HG03045 (cell line): ENCODE measurements at regions not wholly inside any gene's neighbourhood (a gene's known extent, or its start where the extent isn't known, plus 50 kb on each side); places are given as distances from the start of the nearest gene placed in this dataset.
"Not testable (repeated sequence)": the region's sequence is repeated elsewhere in the genome, so short reads cannot be mapped to it uniquely, and the experiment has no call there.

Experiments used
- ATAC-seq: cut with Tn5 transposase; IDR thresholded peaks from one replicate; pipeline ENCODE4 v1.9.1; 2021; ENCODE audit warnings: mild to moderate bottlenecking, moderate library complexity; ENCODE audit not compliant: unreplicated experiment

DNA sequence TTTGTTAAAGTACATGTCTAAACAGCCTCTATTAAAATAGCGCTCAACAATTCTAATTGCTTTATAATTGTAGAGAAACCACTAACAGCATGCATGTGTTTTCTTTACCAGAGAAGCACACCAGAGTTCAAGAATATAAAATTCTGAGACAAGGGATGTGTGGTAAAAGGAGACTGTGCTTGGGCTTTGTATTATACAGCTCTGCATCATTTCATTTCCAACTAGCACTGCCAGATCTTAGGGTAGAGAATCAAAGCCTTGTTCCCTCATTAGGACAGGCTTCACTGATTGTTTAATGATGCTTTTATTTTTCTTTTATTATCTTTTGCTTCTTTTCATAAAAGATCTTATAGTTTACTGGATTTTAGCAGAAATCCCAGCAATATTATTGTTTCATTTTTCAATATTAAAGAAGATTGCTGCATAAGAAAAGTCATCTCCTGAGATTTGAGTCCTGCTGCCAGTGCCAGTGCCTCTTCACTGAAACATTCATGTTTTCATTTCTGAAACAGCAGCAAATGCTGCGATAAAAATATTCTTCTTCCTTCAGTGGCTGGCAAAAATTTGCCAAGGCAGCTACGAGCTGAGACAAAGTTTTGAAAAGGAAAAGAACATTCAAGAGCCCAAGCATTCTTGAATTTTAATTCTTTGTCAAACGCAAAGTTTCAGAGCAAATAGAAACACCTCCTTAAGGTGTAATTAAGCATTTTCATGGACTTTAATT is 491.0 kb upstream of the PIK3R1 start:
- no peak for ATAC-seq

DNA sequence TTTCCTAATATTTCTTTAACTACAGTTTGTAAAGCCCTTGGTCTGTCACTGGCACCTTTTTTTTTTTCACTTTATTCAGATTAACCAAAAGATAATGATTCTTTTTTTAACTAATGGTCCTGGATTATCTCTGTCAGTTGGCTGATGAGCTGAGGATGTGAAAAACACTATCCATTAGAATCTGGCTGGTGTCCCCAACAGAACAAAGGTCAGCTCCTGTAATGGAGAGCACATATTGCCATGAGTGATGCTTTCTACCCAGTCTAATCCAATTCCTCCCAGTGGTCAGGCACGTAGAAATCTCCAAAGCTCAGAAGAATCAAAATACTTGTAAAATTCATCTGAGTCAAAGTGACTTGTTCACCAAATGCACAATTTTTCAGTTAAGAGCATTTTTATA is 491.7 kb upstream of the PIK3R1 start:
- ATAC-seq = no peak

DNA sequence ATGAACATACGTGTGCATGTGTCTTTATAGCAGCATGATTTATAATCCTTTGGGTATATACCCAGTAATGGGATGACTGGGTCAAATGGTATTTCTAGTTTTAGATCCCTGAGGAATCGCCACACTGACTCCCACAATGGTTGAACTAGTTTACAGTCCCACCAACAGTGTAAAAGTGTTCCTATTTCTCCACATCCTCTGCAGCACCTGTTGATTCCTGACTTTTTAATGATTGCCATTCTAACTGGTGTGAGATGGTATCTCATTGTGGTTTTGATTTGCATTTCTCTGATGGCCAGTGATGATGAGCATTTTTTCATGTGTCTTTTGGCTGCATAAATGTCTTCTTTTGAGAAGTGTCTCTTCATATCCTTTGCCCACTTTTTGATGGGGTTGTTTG is 493.0 kb upstream of the PIK3R1 start:
- ATAC-seq = not testable (repeated sequence)

DNA sequence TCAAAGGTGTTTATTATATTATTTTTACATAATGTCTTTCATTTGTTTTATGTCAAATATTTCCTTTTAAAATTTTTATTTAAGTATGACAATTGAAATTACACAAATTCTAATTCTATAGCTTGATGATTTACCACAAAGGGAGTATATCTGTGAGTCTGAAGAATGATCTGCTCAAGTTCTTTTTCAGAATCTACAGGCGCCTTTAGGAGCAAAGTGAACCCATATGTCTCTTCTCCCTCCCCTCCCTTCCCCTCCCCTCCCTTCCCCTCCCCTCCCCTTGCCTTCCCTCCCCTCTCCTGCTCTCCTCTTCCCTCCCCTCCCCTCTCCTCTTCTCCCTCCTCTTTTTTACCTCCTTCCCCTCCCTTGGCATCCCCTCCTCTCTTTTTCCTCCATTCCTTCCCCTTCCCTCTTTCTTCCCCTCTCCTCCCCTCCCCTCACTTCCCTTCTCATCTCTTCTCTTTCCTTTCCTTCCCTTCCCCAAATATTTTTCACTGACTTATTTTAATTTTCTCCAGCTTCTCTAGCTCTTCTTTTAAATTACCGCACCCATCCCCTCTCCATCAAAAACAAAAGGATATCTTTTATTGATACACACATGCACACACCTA is 495.3 kb upstream of the PIK3R1 start:
- no peak for ATAC-seq

DNA sequence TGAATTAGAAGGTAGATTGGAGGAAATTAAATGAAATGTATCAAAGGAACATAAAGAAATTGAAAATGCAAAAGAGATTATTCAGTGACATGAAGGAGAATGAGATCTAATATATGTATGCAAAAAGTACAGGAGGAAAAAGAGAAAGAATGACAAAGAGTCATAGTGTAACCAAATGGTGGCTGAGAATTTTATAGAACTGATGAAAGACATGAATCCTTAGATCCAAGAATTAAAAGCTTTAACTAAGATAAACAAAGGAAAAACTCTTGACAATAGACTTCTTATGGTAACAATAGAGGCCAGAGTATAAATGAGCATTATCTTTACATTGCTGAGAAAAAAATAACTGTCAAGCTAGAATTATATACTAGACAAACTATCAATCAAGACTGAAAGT is 505.4 kb upstream of the CD180 start:
- no peak for ATAC-seq

DNA sequence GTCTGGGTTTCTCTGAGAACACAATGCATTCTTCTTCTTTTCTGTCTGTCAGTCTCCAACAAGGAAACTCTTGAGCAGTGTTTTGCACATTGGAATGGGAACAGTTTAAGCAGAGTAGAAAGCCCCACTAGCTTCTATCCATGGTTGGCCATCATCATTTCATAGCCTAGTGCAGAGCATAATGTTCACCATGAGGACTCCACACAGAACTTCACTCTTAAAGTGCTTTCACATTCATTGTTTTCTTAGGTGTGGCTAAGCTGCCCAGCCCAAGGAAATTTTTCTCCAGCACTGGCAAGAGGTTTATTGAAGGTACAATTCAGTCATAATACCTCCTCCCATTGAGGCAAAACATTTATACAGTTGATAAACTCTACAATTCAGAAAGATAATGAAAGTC is 503.0 kb upstream of the CD180 start:
- ATAC-seq = no peak

DNA sequence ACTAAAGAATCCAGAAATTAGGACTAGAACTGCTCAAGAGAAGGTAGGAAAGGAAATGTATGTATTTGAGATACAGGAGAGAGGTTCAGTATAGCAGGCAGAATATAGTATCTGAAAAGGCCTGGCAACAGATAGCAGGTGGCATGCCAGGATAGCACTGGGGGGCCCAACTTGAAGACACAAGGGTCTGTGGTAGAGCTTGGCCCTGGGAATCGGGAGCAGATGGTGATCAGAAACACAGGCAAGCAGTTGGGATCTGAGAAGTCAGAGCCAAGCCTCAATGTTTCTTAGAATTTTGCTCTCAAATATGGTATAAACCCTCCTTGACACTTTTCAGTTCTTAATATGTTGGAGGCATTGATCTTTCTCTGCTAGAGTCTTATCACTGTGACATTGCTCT is 499.8 kb upstream of the CD180 start:
- no peak for ATAC-seq

DNA sequence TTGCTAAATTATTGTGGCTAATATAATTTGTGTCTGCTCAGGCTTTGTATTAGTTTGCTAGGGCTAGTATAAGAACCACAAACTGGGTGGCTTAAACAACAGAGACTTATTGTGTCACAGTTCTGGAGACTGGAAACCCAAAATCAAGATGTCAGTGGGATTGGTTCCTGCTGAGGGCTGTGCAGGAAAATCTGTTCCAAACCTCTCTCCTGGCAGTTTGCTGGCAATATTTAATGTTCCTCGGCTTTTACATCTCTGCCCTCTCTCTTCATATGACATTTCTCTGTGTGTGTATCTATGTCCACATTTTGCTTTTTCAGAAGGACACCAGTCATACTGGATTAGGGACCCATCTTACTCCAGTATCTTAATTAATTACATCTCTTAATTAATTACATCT is 498.8 kb upstream of the CD180 start:
- ATAC-seq = no peak

DNA sequence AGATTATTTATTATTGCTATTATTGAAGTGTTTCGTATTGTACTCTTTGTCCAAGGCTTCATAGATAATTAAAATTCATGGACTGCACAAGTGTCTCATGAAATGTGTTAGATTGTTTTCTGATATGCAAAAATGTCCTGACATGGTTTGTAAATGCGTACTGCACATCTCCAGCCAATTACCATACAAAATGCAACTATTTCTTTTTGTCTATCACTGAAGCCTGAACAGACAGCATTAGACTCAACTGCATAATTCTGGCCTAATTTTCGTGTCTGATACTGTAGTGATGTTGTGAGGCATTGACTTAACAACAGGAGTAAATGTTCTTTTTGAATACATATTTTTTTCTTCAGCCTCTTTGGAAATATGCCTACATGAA is 498.2 kb upstream of the CD180 start:
- ATAC-seq = no peak

DNA sequence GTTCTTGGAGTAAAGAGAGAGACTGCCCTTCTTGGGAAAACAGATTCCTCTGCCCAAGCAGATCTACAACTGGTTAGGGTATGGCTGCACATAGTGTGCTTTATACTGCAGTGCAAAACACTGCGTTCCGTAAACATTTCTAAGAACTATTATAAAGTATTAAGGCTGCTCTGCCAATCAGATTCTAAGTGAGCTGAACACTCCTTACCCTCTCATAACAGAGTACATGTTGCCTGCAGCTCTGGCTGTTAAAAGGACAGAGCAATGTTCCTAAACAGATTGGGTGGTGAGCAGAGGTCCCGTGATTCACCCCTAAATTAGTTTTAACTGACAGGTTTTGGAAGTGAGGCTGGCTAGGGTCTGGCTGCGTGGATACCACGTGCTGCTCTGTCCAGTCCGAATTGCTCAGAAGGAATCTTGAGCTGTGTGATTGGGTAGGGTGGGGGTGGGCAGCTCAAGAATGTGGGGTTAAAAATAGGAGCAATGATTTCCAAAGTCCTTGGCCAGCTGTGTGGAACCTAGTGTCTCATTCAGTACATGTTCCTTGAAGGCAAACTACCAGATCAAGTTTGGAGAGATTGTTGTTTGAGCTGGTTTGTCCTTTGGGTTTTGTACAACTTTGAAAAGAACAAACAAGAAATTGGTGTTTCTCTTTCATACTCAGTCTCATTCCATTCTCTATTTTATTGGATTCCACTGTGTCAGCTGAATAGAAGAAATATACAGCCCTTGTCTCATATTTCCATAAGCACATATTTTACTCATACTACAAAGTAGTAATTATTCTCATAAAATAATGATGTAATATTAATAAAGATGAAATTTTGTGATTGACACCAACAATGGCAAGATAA is 497.6 kb upstream of the CD180 start:
- ATAC-seq = no peak

DNA sequence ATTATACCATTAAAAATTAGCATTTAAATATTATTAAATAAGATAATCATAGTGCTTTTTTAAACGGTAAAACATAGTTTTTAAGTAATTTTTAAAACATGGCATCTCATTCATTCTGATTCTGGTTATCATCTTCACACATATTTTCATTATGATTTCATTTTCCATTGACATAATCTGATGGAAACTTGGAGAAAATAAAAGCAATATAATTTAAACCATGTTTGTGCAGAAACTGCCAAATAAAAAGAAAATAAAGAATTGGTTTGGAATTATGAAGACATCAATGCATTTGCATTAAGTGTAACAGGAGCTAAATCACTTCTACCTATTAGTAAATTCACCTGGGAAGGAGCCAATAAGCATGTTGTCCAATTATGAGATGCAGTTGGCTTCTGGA is 490.1 kb upstream of the CD180 start:
- ATAC-seq = no peak

DNA sequence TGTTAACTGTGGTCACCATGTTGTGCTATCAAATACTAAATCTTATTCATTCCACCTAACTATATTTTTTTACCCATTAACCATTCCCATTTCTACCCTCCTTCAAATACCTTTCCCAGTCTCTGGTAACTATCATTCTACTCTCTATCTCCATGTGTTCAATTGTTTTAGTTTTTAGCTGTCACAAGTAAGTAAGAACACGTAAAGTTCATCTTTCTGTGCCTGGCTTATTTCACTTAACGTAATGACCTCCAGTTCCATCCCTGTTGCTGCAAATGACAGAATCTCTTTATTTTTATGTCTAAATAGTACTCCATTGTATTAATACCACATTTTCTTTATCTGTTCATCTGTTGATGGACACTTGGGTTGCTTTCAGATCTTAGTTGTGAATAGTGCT is 485.1 kb upstream of the CD180 start:
- no peak for ATAC-seq

DNA sequence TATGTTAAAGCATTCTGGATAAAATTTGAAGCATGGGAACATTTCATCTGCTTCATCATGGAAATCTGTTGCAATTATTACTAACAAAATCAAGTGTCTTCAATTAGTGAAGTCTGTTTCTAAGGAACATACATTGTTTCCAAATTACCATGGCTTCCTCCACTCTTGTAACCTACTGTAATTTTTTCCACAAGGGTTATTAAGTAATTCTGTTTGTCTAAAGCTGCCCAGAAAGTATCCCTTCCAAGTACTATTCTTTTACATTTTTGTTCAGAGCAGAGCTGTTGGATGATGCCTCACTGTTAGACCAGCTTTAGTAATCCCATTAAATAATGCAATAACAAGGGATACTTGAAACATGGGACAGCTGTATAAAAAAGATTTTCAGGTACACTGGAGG is 483.5 kb upstream of the CD180 start:
- ATAC-seq = no peak

DNA sequence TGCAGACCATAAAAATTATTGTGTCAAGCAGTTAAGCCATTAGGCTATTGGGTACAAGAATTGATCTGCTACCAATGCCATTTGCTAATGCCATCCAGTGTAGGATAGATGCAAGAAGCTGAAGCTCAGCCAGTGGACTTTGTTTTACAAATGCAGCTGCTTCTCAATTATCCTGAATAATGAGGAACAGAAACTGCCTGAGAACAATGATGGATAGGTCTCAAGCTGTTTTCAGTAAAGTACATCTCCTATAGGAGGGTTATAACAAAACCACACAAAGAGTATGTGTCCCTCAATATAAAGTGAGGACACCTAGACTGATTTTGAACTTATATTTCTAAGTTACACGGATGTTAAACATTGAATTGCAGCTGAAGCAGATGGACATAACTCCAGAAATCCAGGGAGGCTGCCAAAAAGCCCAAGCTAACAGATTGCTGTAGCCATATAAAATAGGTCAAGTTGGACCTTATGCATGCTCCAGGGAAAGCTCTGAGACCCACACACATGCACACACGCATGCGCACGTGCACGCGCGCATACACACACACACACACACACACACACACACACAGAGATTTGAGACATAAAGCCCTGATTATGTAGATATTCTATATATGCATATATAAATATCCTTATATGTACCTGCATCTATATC is 482.7 kb upstream of the CD180 start:
- no peak for ATAC-seq

DNA sequence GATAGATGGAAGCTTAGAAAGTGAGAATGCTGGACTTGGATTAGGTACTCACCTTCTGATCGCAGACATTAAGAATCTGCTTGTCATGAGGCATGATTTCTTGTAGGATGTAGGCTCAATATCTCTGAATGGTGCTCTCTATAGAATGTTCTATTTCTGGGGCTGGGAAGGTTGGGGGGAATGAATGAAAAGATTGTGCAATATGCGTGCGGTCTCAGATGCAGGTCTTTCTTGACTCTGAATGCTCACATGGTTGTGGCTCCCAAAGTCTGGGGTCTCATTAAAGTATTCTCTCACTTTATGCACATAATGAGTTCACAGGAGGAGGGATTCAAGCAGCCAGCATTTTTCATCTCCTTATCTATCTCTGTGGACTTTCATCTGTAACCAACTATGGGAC is 482.0 kb upstream of the CD180 start:
- ATAC-seq = no peak

DNA sequence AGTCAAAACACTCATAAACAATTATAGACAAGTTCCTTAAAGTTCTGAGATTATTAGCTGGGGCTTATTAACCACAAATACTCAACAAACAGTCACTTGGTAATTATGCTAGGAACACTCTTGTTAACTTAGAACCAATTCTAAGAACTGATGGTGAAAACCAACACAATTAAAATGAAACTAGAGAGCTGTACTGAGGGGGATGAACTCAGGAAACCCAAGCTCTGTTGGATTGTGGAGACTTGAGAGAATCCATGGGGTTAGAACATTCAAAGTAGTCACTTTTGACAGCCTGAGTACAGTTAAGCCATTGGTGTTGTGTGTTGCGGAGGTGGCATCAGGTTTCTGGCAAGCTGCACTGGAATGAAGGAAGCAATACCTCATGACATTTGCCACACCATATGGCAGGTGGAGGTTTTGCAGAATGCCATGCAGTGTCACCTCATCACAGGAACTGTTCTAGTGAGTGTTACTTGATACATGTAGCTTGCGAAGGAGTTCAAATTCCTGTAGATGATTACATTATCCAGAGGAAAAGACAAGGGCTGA is 480.9 kb upstream of the CD180 start:
- ATAC-seq = no peak

DNA sequence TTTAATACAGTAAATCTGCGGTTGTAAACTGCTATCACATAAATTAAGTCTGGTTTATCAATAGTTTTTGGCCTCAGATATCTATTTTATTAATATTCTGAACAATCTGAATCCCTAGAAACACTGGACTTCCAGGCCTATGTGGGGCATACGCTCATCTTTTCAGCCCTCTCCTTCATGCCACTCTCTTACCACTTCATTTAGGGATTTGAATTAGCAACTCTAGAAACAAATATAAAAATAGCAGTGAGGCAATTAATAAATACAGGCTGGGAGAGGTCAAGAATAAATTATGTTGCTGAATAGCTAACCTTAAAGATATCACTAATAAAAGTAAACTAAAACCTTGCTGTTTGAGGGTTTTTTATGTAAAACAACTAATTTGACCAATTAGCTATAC is 480.3 kb upstream of the CD180 start:
- ATAC-seq = no peak

DNA sequence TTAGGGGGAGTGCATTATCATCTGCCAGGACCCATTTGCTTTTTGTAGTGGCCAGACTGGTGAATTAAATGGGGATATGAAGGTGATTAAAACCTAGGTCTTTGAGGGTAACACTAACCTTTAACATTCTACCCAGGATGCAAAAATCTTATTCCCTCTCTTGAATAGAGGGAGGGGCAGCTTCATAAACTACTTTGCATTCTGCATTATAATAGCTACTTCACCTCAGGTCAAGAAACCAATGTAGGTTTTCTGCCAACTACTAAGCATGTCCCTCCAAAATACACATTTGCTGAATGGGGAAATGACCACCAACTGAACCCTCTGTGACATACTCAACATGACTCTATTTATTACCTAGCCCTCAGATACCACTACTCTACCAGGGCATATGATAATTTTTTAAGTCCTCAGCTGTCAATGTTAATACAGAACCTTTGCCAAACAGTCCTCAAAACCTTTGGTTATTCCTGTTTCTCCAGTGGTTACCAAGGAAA is 477.6 kb upstream of the CD180 start:
- ATAC-seq = no peak

DNA sequence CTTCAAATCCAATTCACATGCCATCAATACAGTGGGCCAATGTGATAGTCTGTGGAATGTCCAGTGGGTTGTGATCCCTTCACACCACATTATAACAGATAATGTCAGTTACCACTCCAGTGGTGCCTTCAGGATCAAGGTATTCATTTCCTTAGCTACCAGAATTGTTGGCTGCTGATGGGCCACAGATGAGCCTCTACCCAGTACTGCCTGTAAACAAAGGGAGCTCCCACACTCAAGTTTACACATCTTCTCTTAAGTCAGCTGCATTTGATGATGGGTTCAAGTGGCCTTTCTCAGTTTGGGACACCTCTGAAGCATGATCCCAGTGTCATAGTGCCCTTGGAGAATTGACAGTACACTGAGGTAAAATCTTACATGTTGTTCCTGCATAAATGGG is 477.0 kb upstream of the CD180 start:
- ATAC-seq = no peak

DNA sequence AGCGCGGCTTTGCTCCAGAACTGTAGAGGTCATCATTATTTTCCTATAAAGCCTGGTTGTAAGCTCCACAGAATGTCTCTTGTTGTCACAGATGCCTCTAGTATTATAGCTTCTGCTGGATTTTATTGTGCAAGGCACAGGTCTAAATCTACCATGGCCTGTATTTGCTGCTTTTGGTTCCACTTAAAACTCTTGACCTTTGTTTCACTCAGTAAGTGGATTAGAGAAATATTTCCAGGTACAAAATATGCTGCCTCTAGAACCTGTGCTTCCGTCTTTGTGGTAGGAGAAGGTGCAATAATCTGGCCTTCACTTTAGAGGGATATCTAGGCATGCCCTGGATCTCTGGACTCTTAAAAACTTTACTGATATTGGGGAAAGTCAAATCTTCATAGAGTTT is 476.6 kb upstream of the CD180 start:
- ATAC-seq = no peak

DNA sequence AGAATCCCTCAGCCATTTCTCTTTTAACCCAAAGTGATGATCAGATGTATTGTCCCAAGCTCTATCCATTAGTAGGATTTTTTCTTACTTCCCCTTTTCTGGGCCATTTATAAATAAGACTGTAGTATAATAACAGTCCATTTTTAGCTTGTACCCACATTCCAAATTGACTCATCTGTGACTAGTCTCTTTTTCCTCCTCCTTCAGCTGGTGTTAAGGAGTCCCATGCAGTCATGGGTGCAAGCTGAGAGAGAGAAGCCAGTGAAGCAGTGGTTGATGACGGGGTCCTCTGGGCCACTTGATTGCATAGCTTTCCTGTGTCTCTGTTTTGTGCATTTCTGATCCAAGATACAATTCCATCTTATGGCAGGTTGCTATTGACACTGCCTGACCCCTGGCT is 476.0 kb upstream of the CD180 start:
- no peak for ATAC-seq
